ENCODE measurements at regions not wholly inside any gene's neighbourhood (a gene's known extent, or its start where the extent isn't known, plus 50 kb on each side); places are given as distances from the start of the nearest gene placed in this dataset.

DNA sequence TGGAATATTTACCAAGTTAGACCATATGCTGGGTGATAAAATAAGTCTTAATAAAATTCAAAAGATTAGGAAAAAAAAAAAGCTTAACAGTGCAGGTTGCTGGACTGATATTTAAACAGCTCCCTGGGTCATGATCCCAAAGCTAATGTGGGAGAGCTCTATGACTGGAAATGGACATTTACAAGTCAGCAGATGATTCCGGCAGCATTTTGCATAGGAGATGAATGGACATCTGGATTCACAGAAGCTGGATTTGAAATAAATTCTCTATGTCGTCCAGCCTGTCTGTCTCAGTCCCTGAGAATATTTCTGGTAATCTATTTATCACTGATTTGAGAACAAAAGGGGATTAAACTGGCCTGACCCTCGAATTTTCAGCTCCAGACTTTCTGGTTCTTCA lies 52.3 kb upstream of the KLHL25 start:
- no peak overlapping the region for H3K9ac ChIP-seq (ENCODE audit: low read length)
- no peak overlapping the region for H3K27ac ChIP-seq (ENCODE audit: low read length)
- no peaks in the 10 kb centered on the region for H3K27me3 ChIP-seq (ENCODE audit: control insufficient read depth, insufficient read depth, low read length)
- H3K9me3 ChIP-seq (ENCODE audit: control insufficient read depth, low read depth, low read length) = no peaks in the 10 kb centered on the region
- no peak overlapping the region for H3K4me3 ChIP-seq (ENCODE audit: low read length)
- H3K36me3 ChIP-seq (ENCODE audit: control insufficient read depth, low read depth, low read length) = no peaks in the 10 kb centered on the region
- no peaks in the 10 kb centered on the region for H3K4me1 ChIP-seq (ENCODE audit: control insufficient read depth, low read depth, low read length)

DNA sequence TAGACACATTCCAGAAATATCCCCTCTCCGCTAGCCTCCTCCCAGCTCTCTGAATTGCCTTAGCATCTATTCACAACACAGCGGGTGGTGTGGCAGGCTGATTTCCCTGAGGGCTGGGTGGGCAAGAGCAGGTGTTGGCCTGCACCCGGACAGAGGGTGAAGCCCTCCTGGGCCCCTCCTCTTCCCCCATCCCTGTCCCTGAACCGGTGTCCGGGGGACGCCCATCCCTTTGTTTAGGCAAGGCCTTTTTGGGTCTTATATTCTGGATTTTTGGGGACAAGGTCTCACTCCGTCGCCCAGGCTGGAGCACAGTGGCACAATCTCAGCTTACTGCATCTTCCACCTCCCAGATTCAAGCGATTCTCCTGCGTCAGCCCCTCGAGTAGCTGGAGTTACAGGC lies 55.2 kb upstream of the KLHL25 start:
- Histone ChIP-seq H3K27ac (ENCODE audit: low read length) (no peak overlapping the region), H3K36me3 (ENCODE audit: control insufficient read depth, low read depth, low read length) (no peaks in the 10 kb centered on the region), H3K4me1 (ENCODE audit: control insufficient read depth, low read depth, low read length) (no peaks in the 10 kb centered on the region), H3K9me3 (ENCODE audit: control insufficient read depth, low read depth, low read length) (no peaks in the 10 kb centered on the region), H3K4me3 (ENCODE audit: low read length) (no peak overlapping the region), H3K27me3 (ENCODE audit: control insufficient read depth, insufficient read depth, low read length) (no peaks in the 10 kb centered on the region), H3K9ac (ENCODE audit: low read length) (no peak overlapping the region)

DNA sequence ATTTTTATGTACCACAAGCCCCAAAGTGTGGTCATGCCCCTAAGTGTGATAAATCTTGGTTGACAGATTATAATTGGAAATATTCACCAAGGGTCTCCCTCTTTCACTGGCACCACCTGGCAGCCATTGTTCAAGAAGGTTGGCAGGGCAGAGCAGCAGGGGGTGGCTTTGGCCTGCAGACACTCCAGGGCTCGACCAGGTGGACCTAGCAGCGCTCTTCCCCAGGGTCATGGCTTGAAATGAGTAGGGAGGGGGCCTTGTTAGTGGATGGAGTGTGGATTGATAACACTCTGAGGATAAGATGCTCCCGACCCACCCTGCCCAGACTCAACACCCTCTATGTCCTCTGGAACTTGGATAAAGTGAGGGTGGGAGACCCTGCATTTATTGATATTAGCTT lies 58.2 kb upstream of the KLHL25 start:
- no peaks in the 10 kb centered on the region for H3K36me3 ChIP-seq (ENCODE audit: control insufficient read depth, low read depth, low read length)
- H3K27ac ChIP-seq (ENCODE audit: low read length) = no peak overlapping the region
- H3K9ac ChIP-seq (ENCODE audit: low read length) = no peak overlapping the region
- H3K27me3 ChIP-seq (ENCODE audit: control insufficient read depth, insufficient read depth, low read length) = no peaks in the 10 kb centered on the region
- no peaks in the 10 kb centered on the region for H3K4me1 ChIP-seq (ENCODE audit: control insufficient read depth, low read depth, low read length)
- H3K4me3 ChIP-seq (ENCODE audit: low read length) = no peak overlapping the region
- H3K9me3 ChIP-seq (ENCODE audit: control insufficient read depth, low read depth, low read length) = no peaks in the 10 kb centered on the region

DNA sequence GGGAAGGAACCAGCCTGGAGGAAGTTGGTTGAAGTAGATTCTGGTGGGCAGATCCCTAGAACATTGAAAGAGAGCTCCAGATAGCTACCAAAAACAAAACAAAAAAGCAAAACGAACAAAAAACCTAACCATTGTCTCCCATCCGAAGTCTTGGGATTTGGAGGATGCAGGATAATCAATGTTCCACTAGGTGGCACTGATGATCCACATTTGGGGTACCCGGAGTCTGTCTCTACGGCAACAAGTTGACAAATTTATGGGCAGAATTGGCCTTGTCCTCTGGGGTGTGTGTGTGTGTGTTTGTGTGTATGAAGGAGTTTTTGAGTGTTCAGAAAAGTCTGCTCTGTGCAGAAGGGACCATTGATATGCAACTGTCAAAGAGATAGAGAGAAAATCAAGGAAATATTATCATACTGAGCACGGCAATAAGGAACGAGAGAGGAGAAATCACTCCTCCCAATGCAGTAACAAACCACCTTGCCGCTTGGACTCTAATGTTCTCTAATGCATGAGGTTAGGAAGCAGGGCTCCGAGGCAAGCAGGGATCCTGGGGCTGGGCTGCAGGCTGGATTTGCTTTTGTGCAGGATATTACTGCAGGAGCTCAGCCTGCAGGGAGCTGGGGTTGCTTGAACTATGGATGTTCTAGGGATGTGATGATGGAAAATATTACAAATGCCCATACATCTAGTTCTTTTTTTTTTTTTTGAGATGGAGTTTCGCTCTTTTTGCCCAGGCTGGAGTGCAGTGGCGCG lies 59.8 kb upstream of the KLHL25 start:
- Histone ChIP-seq H3K27me3 (ENCODE audit: control insufficient read depth, insufficient read depth, low read length) (no peaks in the 10 kb centered on the region), H3K9me3 (ENCODE audit: control insufficient read depth, low read depth, low read length) (no peaks in the 10 kb centered on the region), H3K4me1 (ENCODE audit: control insufficient read depth, low read depth, low read length) (no peaks in the 10 kb centered on the region), H3K9ac (ENCODE audit: low read length) (no peak overlapping the region), H3K27ac (ENCODE audit: low read length) (no peak overlapping the region), H3K36me3 (ENCODE audit: control insufficient read depth, low read depth, low read length) (no peaks in the 10 kb centered on the region), H3K4me3 (ENCODE audit: low read length) (no peak overlapping the region)

DNA sequence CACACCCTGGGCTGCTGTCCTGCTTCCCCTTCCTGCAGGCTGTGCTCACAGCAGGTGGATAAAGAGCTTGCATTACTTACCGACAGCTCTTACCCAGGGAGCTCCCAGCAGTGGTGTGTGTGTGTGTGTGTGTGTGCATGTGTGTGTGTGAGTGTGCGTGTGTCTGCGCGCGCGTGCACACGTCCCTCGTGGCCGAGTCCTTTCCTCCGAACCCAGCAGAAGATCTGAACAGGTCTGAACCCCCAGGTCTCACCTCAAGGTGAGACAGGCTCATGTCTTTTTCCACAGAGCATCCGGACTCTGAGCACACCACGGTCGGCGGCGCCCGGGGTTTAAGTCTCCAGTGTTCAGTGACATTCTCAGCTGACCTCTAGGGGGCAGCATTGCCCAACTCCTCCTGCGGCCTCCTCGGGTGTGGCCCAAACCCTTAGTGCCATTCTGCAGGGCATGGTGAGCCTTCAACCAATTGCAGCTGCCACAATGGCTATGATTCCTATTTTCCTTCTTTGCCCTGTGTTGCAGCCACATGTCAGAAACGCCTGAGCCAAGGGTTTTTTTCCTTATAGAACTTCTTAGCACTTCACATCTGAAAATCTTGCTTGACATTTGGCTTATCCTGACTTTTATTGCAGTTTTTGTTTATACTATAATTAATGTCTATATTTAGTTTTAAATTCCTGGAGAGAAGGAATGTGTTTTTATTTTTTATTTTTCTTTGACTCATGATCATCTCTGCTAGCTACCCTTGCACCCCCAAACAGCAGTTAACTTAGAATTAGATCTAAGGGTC lies 64.1 kb upstream of the KLHL25 start:
- H3K36me3 ChIP-seq (ENCODE audit: control insufficient read depth, low read depth, low read length) = no peaks in the 10 kb centered on the region
- peak overlapping the region; percentile 48 for H3K4me3 ChIP-seq (ENCODE audit: low read length)
- H3K4me1 ChIP-seq (ENCODE audit: control insufficient read depth, low read depth, low read length) = peaks cover 4% of the 10 kb centered on the region
- H3K27ac ChIP-seq (ENCODE audit: low read length) = no peak overlapping the region
- H3K9ac ChIP-seq (ENCODE audit: low read length) = no peak overlapping the region
- H3K9me3 ChIP-seq (ENCODE audit: control insufficient read depth, low read depth, low read length) = no peaks in the 10 kb centered on the region
- no peaks in the 10 kb centered on the region for H3K27me3 ChIP-seq (ENCODE audit: control insufficient read depth, insufficient read depth, low read length)

DNA sequence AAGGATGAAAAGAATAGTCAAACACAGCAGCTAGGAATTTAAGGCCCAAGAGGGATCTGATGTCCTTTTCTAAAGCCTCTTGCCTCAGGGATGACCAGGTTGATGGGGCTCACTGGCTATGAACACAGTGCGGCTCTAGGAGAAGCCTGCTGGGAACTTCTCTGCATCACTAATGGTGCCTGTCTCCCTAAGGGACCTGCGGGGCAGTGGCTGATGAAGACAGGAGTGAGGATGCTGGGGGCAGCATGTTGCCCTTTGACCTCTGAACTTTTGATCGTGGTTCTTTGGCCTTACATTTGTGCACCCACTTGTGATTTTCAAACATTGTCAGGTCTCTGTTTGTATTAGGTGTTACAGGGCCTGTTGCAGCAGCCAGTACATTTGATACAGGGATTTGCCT lies 64.9 kb upstream of the KLHL25 start:
- no peaks in the 10 kb centered on the region for H3K36me3 ChIP-seq (ENCODE audit: control insufficient read depth, low read depth, low read length)
- no peak overlapping the region for H3K4me3 ChIP-seq (ENCODE audit: low read length)
- H3K9ac ChIP-seq (ENCODE audit: low read length) = no peak overlapping the region
- no peaks in the 10 kb centered on the region for H3K9me3 ChIP-seq (ENCODE audit: control insufficient read depth, low read depth, low read length)
- peaks cover 6% of the 10 kb centered on the region for H3K4me1 ChIP-seq (ENCODE audit: control insufficient read depth, low read depth, low read length)
- no peaks in the 10 kb centered on the region for H3K27me3 ChIP-seq (ENCODE audit: control insufficient read depth, insufficient read depth, low read length)
- H3K27ac ChIP-seq (ENCODE audit: low read length) = no peak overlapping the region

DNA sequence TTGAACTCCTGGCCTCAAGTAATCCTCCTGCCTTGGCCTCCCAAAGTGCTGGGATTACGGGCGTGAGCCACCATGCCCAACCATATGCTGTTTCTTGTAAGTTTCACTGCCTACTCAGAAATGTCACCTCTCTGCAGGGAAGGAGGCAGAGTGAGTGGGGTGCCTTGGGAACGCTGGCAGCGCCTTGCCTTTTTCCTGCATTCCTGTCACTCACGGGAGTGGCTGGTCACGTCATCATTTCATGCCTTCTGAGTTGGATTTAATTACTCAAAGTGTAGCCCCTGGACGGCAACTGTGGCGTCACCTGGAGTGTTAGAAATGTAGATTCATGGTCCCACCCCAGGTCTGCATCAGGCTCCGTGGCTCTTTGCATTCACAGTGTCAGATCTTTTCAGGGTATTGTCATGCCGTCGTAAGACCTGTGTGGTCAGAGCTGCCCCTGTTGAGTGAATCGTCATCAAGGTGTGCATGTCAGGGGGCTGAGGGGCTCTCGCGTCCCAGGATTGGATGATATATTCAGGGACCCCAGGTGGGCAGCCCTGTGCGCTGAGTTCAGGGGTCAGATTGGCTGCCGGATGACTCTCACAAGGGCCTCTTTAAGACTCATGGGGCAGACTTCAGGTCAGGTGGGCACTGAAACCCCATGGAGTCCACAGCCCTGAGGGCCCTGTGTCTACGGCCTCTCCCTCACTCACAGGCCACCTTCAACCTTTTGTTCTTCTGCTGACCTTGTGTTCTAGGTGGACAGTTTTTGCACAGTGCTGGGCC lies 65.9 kb upstream of the KLHL25 start:
- H3K9me3 ChIP-seq (ENCODE audit: control insufficient read depth, low read depth, low read length) = no peaks in the 10 kb centered on the region
- no peak overlapping the region for H3K9ac ChIP-seq (ENCODE audit: low read length)
- no peak overlapping the region for H3K4me3 ChIP-seq (ENCODE audit: low read length)
- no peaks in the 10 kb centered on the region for H3K36me3 ChIP-seq (ENCODE audit: control insufficient read depth, low read depth, low read length)
- peaks cover 9% of the 10 kb centered on the region for H3K4me1 ChIP-seq (ENCODE audit: control insufficient read depth, low read depth, low read length)
- no peaks in the 10 kb centered on the region for H3K27me3 ChIP-seq (ENCODE audit: control insufficient read depth, insufficient read depth, low read length)
- no peak overlapping the region for H3K27ac ChIP-seq (ENCODE audit: low read length)

DNA sequence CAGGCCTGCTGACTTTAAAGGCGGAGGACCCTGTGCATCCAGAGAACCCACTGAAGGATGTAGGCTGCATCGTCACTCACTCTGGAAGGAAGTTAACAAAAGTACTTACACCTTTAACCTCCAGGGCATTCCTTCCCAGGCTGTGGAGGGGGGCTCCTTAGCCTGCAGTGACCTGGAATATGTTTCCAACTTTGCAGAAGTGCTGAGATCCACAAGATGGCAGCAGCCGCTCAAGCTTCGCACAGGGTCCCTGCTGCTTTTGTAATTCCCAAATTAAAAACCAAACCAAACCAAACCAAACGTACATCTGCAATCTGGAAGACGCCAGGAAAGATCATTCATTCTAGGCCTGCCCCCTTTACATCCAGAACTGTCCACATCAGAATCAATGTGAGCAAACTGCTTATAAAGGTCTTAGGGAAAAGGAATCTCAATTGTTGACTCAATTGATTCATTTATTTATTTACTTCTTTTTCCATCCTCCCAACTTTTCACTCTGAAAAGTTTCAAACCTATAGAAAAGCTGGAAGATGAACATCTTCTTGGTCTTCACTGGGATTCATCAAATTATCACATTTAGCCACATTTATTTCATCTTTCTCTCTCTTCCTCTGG lies 70.5 kb upstream of the KLHL25 start:
- H3K9ac ChIP-seq (ENCODE audit: low read length) = no peak overlapping the region
- peaks cover 9% of the 10 kb centered on the region for H3K4me1 ChIP-seq (ENCODE audit: control insufficient read depth, low read depth, low read length)
- no peaks in the 10 kb centered on the region for H3K9me3 ChIP-seq (ENCODE audit: control insufficient read depth, low read depth, low read length)
- H3K27me3 ChIP-seq (ENCODE audit: control insufficient read depth, insufficient read depth, low read length) = no peaks in the 10 kb centered on the region
- H3K36me3 ChIP-seq (ENCODE audit: control insufficient read depth, low read depth, low read length) = no peaks in the 10 kb centered on the region
- H3K27ac ChIP-seq (ENCODE audit: low read length) = no peak overlapping the region
- H3K4me3 ChIP-seq (ENCODE audit: low read length) = no peak overlapping the region

DNA sequence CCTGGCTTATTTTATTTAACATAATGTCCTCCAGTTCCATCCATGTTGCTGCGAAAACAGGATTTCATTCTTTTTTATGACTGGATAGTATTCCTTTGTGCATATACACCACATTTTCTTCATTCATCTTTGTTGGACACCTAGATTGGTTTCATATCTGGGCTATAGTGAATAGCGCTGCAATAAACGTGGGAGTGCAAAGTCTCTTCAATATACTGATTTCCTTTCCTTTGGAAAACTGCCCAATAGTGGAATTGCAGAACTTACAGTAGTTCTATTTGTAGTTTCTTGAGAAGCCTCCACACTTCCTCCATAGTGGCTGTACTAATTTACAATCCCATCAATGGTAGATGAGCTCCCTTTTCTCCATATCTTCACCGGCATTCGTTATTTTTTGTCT lies 72.5 kb upstream of the KLHL25 start:
- Histone ChIP-seq H3K27me3 (ENCODE audit: control insufficient read depth, insufficient read depth, low read length) (no peaks in the 10 kb centered on the region), H3K9ac (ENCODE audit: low read length) (no peak overlapping the region), H3K4me3 (ENCODE audit: low read length) (no peak overlapping the region), H3K27ac (ENCODE audit: low read length) (no peak overlapping the region), H3K4me1 (ENCODE audit: control insufficient read depth, low read depth, low read length) (peaks cover 4% of the 10 kb centered on the region), H3K9me3 (ENCODE audit: control insufficient read depth, low read depth, low read length) (no peaks in the 10 kb centered on the region), H3K36me3 (ENCODE audit: control insufficient read depth, low read depth, low read length) (no peaks in the 10 kb centered on the region)

DNA sequence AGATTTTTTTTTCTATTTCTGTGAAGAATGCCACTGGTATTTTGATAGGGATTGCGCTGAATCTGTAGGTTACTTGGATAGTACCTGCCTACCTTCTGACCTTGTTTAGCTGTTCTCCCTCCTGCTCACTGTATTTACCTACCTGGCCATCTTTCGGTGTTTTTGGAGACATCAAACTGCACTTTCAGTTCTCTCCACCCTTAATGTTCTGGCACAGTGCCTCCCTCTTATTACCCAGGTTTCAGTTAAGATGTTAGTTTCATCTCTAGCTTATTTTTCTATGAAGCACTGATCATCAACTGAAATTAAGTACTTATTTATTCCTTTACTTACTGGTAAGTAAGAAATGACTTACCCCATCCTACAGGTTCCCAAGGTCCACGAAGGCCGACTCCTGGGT lies 74.4 kb upstream of the KLHL25 start:
- Histone ChIP-seq H3K9ac (ENCODE audit: low read length) (no peak overlapping the region), H3K9me3 (ENCODE audit: control insufficient read depth, low read depth, low read length) (no peaks in the 10 kb centered on the region), H3K4me3 (ENCODE audit: low read length) (no peak overlapping the region), H3K27me3 (ENCODE audit: control insufficient read depth, insufficient read depth, low read length) (no peaks in the 10 kb centered on the region), H3K36me3 (ENCODE audit: control insufficient read depth, low read depth, low read length) (no peaks in the 10 kb centered on the region), H3K27ac (ENCODE audit: low read length) (no peak overlapping the region), H3K4me1 (ENCODE audit: control insufficient read depth, low read depth, low read length) (peaks cover 4% of the 10 kb centered on the region)

DNA sequence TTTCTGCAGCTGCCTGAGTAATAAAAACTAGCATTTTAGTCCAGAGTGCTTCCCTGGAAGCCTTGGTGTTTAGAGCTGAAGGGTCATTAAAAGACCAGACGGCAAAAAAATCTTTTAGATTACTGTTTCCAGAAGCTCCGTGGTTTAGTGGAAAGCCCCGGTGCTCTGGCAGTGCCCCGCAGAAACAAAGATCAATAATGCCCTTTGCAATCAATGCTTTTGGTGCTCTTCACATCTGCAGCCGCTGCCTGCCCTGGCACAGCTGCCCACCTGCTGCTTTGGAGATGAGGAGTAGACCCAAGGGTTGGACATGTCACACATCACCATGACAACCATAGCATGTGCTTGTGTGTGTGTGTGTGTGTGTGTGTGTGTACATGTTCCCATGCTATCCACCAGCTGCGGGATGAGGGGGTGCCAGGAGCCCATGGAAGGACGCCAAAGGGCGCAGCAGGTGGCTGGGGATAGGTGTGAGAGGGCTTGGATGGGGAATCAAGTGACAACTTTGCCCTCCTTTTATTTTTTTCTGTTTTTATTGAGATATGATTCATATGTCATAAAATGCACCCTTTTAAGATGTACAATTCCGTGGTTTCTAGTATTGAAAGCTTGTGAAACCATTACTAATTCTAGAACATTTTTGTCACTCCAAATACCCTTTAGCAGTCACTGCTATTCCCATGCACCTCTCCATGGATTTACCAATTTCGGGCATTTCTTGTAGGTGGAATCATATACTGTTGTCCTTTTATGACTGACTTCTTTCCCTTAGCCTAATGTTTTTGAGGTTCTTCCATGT lies 75.7 kb upstream of the KLHL25 start:
- Histone ChIP-seq H3K9me3 (ENCODE audit: control insufficient read depth, low read depth, low read length) (no peaks in the 10 kb centered on the region), H3K4me1 (ENCODE audit: control insufficient read depth, low read depth, low read length) (no peaks in the 10 kb centered on the region), H3K4me3 (ENCODE audit: low read length) (no peak overlapping the region), H3K36me3 (ENCODE audit: control insufficient read depth, low read depth, low read length) (no peaks in the 10 kb centered on the region), H3K9ac (ENCODE audit: low read length) (no peak overlapping the region), H3K27me3 (ENCODE audit: control insufficient read depth, insufficient read depth, low read length) (no peaks in the 10 kb centered on the region), H3K27ac (ENCODE audit: low read length) (no peak overlapping the region)

Data from iPS-18a (cell line).